ENCODE measurements at regions not wholly inside any gene's neighbourhood (a gene's known extent, or its start where the extent isn't known, plus 50 kb on each side); places are given as distances from the start of the nearest gene placed in this dataset.

DNA sequence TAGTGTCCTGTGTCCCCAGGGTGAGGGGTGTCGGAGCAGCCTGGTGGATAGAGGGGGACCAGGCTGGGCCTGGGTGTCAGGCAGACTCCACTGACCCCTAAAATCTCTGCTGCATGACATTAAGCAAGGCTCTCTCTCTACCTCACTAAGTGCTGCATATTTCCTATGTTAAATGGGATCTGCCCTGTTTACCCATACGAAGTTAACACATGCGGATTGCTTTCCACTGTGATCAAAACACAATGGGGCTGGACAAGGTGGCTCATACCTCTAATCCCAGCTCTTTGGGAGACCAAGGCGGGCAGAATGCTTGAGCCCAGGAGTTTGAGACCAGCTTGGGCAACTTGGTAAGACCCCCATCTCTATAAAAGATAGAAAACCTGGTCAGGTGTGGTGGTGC, 426.2 kb downstream of the MIAT start:
- H3K4ac ChIP-seq (ENCODE audit: low read depth, low read length): no peak overlapping the region
- no peak for TF ChIP-seq CTCF (conservative IDR thresholded peaks at IDR 0.05)
- no peaks in the 10 kb centered on the region for H3K36me3 Mint-ChIP-seq (ENCODE audit: insufficient read depth in 1 of 3, low read depth in 3 of 3)
- H2AFZ ChIP-seq (ENCODE audit: low read length): no peak overlapping the region
- no peak overlapping the region for H4K91ac ChIP-seq (ENCODE audit: insufficient read length, low read depth, low read length)
- no peak overlapping the region for H3K27ac ChIP-seq (ENCODE audit: insufficient read length, low read depth, low read length)
- no peaks in the 10 kb centered on the region for H4K20me1 ChIP-seq (ENCODE audit: control insufficient read depth, insufficient read depth, insufficient read length)
- H2BK20ac ChIP-seq (ENCODE audit: low read depth, low read length, poor library complexity, severe bottlenecking): no peak overlapping the region
- no peak overlapping the region for H3K4me2 ChIP-seq (ENCODE audit: insufficient read depth, insufficient read length, low read length)
- H2AK5ac ChIP-seq (ENCODE audit: insufficient read length, low read length): no peak overlapping the region
- H3K4me1 ChIP-seq (ENCODE audit: insufficient read depth, low read length): no peaks in the 10 kb centered on the region
- no peak overlapping the region for H2BK5ac ChIP-seq (ENCODE audit: insufficient read length, low read length)
- H3K56ac ChIP-seq (ENCODE audit: insufficient read length, low read depth, low read length): no peak overlapping the region
- no CpG with 5 or more reads among the region's 4 CpGs for WGBS (ENCODE audit: extremely low coverage, insufficient read length, low lambda C conversion rate)
- H3K27ac Mint-ChIP-seq: no peak overlapping the region; a peak in 2 of 7 replicates
- no peaks in the 10 kb centered on the region for H3K27me3 ChIP-seq (ENCODE audit: insufficient read depth, low read length)
- no peaks in the 10 kb centered on the region for H3K23me2 ChIP-seq (ENCODE audit: insufficient read length, low read depth, low read length, poor library complexity, severe bottlenecking)
- peaks cover 8% of the 10 kb centered on the region; the same call in 1 of the 2 replicates for H3K27me3 Mint-ChIP-seq (ENCODE audit: low read depth)
- H3K4me3 Mint-ChIP-seq: no peak overlapping the region
- no peak overlapping the region for H4K8ac ChIP-seq (replicated peaks; ENCODE audit: insufficient read length, low read depth, low read length)
- no peak overlapping the region for H3T11ph ChIP-seq (ENCODE audit: low read length)
- no peaks in the 10 kb centered on the region for H3K9me3 Mint-ChIP-seq
- no peaks in the 10 kb centered on the region for H3K79me1 ChIP-seq (ENCODE audit: insufficient read depth, low read depth, low read length, poor library complexity, severe bottlenecking)
- H2BK120ac ChIP-seq (ENCODE audit: low read depth, low read length, poor library complexity, severe bottlenecking): no peak overlapping the region
- no peak overlapping the region for H4K5ac ChIP-seq (ENCODE audit: insufficient read length, low read depth, low read length)
- no peak for DNase-seq
- H3K23ac ChIP-seq (ENCODE audit: insufficient read length, low read depth, low read length): no peak overlapping the region
- H2BK15ac ChIP-seq (ENCODE audit: low read depth, low read length): no peak overlapping the region
- H3K14ac ChIP-seq (ENCODE audit: insufficient read depth, low read length): no peak overlapping the region
- no peak overlapping the region for H3K9ac ChIP-seq (ENCODE audit: extremely low read depth, insufficient read length, low read length)
- no peaks in the 10 kb centered on the region for H3K79me2 ChIP-seq (ENCODE audit: insufficient read depth, low read length)
- no peaks in the 10 kb centered on the region for H3K9me3 ChIP-seq (ENCODE audit: control insufficient read depth, low read depth, low read length)
- no peak overlapping the region for H2BK12ac ChIP-seq (ENCODE audit: insufficient read length, low read depth, low read length)
- H3K18ac ChIP-seq (ENCODE audit: insufficient read length, low read depth, low read length): no peak overlapping the region
- peaks cover 21 to 32% of the 10 kb centered on the region in 2 experiments for H3K4me1 Mint-ChIP-seq
